ENCODE measurements at regions not wholly inside any gene's neighbourhood (a gene's known extent, or its start where the extent isn't known, plus 50 kb on each side); places are given as distances from the start of the nearest gene placed in this dataset.

DNA sequence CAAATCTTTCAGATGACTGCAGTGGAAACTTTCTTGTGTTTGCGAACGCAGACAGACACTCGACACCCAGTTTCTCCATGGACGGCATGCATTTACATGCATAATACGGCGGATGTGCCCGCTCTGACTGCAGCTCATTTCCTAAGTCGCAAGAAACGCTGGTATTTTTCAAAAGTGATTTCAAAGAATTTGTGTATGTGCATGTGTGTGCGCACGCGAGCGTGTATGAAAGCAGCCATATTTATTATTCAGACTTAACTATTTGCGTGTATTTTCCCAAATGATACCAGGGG lies 436.5 kb upstream of the MGMT start:
- DNase-seq (ENCODE audit: low spot score): no peak

DNA sequence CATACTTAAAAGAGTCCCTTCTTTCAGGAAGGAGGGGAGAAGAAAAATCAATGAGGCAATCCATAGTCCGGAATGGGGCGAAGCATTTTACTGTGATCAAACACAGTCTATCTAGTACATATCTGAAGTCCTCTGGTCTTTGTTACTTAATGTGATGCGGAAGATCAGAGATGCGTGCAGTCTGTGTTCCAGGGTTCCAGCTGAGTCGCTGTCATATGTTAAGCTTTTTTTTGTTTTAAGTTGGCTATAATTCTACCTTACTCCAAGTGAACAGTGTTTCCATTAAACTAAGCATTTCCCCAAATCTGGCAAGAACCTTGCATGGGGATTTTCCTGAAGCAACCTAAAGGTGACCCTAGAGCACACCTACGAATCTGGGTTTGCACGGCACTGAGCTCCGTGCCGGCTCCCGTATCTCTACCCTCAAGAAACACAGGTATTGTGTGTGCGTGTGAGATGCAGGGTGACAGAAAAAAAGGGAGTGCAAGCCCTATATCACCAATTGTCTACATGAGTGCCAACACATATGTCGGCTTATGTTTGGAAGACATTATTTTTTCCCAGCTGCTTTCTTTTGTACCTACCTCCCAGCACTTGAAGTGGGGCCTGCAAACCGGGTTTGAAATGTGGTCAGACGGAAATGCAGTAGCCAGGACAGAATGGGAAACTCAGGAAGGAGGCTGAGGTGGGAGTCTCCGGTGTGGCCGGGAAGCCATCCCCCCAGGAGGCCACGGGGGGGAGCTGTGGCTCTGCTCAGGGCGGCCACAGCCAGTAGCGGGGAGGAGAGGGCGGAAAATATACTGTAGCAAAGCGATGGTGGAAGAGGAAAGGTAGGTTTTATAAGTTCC lies 435.8 kb upstream of the MGMT start:
- DNase-seq (ENCODE audit: low spot score): no peak

DNA sequence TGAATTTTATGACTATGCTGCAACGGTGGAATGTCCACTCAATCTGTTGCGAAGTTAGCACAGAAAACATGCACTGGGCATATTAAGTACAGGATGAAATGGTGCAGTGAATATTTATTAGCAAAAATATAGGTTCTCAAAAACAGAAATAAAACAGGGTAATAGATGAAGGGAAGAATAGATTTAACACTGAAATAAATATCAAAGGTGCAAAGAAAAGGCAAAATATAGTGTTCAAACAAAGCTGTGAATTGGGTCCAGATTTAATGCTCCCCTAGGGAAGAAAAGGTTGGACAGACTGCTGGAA lies 435.2 kb upstream of the MGMT start:
- no peak for DNase-seq (ENCODE audit: low spot score)

DNA sequence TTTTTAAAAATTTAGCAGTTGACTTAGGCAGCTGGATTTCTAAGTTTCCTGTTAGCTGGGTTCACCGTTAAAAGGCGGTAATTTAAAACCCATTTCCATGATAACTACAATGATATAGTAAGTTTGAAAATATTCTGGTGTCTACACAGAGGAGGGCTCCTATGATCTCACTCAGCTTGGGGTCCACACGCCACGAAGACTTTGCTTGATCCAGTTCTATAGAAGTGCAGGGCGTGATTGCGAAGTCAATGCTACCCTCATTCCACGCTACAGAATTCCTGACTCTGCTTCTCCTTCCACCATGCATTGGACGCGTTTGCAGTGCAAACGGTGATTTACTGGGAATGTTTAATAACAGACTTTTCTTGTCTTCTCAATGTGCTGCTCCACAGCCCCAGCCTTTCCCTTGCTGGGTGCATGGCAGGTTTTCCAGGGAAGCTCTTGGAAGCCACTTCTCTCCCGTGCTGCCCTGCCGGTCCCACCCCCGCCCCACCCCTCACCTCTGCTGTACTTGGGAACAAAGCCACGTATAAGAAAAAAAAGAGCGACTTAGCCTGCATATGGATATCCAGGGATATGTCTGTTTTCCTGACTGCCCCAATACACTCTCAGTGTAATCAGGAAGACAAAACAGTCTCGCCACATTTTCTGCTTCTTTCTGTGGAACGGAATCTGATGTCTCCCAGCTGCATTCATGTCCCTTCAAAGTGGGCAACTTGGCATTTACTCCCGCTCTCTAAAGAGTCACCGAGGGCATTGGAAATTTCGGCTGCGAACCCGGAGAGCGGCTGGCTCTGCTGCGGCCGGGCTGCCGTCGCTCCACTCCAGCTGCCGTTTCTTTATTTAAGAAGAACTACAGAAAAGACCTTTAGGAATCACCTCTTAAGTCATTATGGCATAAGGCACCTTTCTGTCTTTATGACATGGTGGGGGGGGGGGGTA lies 434.4 kb upstream of the MGMT start:
- no peak for DNase-seq (ENCODE audit: low spot score)

DNA sequence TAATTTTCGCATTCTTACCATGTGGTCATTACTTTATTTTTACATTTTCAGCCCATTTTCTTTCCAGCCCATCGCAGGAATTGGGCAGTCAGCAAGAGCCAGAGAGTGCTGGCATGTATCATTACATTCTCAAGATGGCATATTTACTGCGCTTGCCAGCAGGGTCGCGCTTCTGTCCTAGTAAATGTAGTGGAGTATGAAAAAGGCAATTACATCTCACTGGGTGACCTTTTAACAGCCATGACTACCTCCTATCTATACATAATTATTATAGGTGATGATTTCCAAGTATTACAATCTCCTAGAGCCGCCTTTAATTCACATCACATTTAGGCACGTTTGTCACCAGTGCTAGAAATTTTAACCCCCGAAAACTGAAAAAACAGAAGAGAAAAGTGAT lies 433.7 kb upstream of the MGMT start:
- no peak for DNase-seq (ENCODE audit: low spot score)

DNA sequence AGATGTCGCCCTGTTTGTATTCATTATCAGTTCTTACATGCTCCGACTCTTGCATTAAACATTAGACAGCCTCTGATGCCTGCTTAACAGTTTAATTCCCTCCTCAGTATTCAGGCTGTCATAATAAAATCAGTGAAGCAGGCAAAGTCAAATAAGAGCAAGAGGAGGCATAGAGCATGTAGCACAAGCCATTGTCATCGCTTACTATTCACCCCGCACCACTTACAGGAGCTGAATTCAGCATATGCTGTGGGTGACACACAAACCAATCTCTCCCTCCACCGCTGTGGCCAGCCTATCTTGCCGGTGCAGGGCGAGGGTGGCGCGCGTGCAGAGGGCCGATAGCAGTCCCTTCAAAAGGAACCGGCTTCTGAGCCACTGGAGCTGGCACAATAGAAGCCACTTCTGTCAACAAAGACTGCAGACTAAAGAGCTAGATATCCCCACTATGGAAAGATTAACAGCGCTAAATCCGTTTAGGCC lies 433.2 kb upstream of the MGMT start:
- no peak for DNase-seq (ENCODE audit: low spot score)

DNA sequence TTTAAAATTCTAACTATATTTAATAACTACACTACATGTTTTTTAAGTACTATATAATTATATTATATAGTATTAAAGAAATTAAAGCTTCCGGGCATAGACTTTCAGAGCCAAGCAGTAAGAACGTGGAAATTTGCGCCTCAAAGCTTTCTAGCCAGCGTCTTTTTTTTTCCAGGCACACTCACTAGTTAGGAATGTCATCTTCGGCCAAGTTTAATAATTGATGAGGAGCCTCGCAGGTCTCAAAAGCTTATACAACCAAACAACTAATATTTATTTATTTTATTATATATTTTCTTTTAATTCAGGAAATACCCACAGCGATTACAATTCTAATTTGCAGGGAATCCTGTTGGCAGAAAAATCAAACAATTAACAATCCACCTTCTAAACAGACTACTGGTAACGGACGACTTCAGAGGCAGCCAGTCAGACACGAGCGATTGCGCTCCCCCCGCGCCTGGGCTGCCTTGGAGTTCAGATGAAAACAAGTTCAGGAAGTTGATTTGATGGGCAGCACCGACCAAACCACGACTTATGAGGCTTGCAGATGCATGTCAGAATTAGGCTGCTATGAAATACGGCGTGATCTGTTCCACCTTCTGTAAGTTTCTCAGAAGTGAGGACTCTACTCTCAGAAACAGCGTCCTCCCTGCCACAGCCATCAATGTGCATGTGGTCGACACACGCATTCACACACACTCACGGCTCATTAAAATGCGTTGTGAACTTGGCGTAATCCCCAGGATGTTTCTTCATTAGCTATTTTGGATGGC lies 431.8 kb upstream of the MGMT start:
- no peak for DNase-seq (ENCODE audit: low spot score)

DNA sequence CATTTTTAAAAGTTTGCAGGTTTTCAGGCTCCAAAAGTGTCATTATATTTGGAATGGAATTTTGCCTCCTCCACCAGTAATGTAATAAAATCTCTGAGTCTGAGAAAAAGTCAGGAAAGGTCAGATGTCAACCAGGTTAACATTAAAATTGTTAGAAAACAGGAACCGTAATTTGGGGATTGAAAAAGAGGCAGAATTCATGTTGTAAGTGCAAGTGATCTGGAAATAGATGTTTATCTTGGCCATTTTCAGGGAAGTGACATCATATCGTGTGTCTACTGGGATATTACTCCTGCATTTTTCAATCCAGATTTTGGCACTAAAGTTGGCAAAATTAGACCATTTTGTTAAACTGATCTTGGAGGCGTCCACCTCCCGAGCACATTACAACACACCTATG lies 428.5 kb upstream of the MGMT start:
- no peak for DNase-seq (ENCODE audit: low spot score)

DNA sequence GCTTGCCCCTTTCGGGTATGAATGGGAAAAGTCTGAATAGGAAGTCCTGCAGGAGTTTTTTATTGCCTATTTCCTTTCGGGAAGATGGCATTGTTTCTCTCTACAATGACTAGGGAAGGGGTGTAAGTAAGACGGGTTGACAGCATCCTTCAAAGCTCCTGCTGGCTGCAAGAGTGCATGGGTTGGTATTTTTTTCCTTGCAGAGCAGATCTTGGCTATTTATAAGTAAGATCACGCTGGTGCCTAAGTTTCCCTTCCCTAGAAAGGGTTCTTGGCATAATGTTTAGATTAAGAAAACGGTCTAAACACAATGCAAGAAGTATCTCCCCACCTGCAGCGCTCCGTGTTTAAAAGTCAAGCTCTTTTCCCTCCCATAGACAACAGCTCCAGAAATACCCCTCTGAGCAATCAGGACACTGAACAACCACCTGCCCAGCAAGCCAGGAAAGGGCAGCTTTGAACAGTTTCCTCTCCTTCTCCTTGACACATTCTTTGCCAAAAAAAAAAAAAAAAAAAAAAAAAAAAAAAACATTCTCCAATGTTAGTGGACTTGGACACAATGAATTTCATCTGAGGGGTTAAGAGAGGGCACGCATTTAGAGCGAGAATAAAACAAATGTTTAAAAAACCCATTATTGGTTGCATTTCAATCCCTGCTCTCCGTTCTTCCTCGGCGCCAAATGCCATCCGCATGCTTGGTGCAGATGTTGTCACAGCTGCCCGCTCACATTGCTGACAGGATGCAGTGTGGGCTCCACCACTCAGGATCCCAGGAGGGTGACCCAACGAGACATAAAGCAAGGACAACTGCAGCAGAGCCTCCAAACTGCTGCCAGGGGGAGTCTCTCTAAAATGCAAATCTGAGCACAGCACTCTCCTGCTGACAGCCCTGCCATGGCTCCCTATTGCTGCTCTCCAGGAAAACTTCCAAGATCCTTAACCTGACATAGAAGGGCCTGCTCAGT lies 427.4 kb upstream of the MGMT start:
- DNase-seq (ENCODE audit: low spot score): no peak

DNA sequence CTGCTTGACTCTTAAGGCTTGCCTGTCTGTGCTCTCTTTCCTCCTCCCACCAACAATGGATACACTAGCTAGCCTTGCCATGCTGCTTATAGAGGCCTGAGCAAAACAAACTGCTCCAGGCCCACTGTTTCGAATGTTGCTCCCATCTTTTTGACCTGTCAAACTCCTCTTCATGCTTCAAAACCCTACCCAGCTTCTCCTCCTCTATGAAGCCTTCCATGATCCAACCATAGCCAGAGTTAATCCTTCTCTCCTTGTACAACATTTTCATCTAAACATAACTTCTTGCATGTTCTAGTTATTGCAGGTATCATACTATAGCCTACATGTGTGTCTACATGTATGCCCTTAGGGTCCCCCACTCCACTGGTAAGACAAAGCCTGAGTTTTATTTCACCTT lies 426.7 kb upstream of the MGMT start:
- no peak for DNase-seq (ENCODE audit: low spot score)

DNA sequence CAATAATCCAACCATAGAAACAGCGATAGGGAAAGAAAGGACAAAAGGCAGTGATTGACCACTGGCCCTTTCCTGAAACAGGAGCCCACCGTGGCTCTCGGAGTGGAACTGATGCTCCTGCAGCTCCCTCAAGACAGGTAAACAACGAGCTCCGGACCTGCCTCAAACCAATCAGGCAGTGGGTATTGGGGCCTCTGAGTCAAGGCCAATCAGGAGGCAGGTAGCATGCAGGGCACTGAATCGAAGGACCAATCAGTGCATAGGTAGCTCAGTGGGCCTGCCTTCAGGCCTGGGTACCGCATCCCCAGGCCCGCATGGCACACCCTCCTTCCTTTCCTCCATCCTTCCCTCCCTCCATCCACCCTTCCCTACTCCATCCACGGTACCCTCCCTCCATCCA lies 425.1 kb upstream of the MGMT start:
- no peak for DNase-seq (ENCODE audit: low spot score)

DNA sequence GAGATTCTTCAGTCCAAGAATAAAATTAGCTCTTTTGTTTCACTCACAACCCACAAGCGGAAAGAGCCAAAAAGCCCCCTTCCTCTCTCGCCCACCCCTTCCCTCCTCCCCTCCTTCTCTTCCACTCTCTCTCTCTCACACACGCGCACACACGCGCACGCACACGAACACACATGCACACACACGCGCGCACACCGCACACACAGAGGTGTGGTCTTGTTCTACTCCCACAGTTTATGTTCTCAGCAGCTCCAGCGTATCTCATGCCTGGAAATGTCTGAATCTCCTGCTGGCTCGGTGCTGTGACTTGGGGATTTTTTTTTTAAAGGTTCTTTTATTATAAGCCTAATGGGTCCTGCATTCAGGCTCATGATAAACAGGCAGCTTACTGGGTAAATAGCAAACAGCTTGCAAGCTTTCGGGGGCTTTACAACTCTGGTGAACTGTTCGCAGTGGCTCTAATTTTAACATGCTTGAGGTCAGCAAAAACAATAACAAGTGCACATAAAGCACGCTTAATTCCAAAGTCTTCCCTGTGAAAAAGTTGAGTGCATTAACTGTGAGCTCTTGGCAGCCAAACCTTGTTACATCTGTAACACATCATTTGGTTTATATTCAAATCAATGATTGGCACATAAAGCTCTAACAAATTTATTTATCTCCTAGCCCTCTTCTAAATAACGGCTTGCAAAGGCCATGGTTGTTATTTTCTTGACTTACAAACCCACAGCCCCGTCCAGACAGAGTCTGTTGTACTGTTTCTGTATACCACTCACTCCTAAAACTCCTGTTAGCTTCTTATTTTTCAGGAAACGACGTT lies 424.1 kb upstream of the MGMT start:
- DNase-seq (ENCODE audit: low spot score): no peak

DNA sequence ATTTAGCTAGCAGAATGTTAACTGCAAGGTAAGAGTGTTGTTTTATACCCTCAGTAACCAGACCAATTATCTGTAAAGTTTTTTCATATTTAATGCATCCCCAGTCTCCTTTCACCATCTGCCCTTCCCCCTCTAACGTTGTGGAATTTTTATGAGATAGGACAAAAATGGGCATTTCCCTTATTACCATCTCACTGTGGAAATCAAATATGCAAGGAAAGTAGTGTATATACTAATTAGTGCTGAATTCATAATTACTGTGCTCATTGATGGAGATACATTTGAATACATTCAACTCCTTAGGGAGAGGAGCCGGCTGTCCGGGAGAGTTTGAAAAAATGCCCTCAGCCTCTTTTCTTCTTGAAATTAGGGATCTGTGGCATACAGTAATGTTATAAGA lies 423.4 kb upstream of the MGMT start:
- DNase-seq (ENCODE audit: low spot score): no peak

DNA sequence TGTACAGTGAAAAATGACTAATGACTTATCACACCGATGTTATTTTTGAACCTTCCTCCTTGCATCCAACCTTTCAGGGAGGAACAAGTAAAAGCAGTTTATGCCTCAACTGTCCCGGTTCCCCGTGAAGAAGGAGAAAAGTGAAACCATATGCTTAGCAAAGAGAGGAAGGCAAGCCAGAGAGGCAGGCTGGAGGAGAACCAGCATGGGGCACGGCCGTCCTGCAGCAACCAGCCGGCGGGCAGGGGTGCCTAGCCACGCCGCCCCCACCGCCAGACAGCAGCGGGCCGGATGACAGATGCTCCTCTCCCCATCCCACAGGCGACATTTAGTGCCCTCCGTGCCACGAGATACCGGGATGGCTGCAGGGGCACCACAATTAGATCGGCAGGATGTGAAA lies 421.4 kb upstream of the MGMT start:
- no peak for DNase-seq (ENCODE audit: low spot score)

DNA sequence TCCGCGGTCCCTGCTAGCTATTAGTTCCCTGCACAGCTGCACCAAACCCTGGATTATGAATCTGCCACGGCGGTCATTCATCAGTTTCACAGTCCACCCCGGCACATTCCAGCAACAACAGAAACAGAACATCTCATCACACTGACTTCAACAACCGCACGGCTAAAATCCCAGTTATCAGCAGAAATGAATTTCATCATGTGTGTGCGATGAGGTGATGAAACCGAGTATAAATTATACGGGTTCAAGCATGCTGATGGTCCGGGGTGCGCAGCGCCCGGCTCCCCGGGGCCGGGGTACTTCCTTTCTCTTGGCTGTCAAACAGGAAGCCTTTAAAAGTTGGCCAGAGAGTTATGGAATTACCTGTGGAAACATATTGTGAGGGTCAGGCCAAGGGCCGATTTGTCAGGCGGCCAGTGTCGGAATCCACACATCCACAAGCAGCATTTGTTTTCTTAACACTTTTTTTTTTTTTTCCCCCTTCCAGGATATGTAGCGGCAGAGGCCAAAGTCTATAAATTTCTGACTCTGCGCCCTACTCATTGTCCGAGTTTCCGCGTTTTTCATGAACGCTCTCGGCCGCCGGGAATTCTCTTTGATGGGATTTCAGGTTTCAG lies 420.9 kb upstream of the MGMT start:
- DNase-seq (ENCODE audit: low spot score): no peak

DNA sequence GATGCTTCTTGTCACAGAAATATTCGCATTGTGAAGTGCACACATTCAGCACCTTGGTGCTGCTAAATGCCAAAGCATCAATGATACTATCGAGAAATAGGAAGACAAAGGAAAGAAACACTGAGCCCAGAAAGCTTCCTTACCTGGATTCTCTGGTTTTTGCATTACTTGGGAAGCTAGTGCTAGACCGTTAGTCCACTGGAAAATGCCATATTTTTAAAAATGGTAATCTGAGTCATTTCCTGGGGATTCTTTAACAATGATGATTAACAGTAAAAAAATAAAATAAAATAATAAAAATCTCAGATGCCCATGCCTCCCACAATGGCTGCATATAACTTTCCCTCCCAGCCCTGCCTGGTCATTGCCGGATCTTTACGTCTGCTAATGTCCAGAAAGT lies 420.1 kb upstream of the MGMT start:
- DNase-seq (ENCODE audit: low spot score): no peak

DNA sequence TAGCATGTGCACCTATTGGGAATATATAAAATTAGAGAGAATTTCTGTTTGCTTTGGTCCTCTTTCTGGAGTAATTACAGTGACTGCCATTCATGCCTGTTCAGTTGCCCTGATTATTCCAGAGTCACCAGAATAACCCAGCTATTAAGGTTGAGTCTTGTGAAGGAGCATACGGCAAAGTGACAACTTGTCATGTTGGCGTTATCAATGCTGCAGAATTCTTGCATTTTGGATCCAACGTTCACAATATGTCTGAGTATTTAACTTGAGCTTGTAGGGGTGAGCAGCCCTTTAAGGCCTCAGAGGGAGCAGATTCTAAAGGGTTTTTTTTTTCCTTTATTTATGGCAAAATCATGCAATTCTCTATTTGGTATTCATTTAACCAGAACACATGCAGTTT lies 419.4 kb upstream of the MGMT start:
- DNase-seq (ENCODE audit: low spot score): no peak

DNA sequence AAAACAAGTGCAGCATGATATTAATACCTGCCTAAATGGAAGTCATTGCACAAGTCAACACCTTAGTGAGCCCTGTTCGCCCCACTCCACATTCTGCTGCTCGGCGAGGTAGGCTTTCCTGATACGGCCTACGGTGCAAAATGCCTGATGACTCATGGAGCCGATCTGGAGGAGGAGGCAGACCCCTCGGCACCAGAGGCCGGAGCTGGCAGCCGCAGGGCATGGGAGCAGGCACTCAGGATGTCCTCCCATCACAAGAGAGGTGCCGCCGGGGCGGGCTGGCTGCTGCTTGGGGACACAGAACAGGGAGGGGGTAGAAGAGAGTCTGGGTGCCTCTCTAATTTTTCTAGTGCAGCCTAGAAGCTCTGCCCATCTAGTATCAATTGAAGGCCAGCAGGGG lies 418.5 kb upstream of the MGMT start:
- no peak for DNase-seq (ENCODE audit: low spot score)

DNA sequence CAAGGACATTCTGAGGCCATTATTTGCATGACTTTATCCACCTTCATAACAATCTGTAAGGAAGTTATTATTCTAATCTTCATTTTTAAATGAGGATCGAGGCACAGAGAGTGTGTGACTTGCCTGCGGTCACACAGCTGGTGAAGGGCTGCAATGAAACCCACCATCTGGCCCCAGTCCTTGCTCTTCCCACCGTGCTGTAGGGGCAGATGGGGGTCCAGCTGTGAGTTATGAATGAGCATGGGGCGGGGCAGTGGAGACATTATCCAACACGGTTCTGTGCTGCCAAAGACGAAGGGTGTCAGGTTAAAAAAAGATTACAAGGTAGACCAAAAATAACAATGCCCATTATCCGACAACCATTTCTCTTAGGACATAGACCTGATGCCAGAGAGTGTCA lies 417.5 kb upstream of the MGMT start:
- DNase-seq (ENCODE audit: low spot score): no peak

DNA sequence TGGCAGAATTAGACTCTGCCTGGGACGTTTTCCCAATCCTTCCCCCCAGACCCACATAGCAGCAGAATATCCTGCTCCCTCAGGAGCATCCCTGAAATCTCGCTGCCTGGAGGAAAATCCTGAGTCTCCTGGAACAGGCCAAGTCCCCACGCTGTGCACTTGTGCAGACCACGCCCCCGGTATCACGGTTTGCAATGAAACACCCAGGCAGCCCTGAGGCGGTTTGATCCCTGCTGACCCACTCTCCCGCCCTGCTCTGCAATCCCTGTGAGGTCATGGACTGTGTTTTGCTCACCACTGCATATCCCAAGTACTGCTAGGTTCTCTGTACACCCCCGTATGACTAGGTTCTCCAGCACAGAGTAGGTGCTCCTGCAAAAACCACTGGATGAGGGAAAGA lies 411.8 kb upstream of the MGMT start:
- DNase-seq (ENCODE audit: low spot score): no peak

All from mesenteric fat pad (tissue), 1 donor.